Adrenal gland (tissue), 5 donors: ENCODE measurements at regions not wholly inside any gene's neighbourhood (a gene's known extent, or its start where the extent isn't known, plus 50 kb on each side); places are given as distances from the start of the nearest gene placed in this dataset.

ENCODE experiments used
- POLR2A ChIP-seq, 2 donors: fragments of 450-650 bp; IDR thresholded peaks; one replicate each; pipeline ENCODE4 v1.6.1; 2017; ENCODE audit warnings: antibody characterized with exemption in 2 of 2, mild to moderate bottlenecking in 2 of 2, moderate library complexity in 1 of 2
- TF ChIP-seq, protein P1 (sequence below), 6 experiments: fragments of 450-650 bp in 4 of 6; fragments of 200-600 bp in 2 of 6; sonication (generic) in 1 of 6; IDR thresholded peaks; 1 replicate in 5 of 6; 2 replicates in 1 of 6; pipeline versions ENCODE4 v1.5.1 to v1.8.0; 2016 to 2021; ENCODE audit warnings: antibody characterized with exemption in 6 of 6, mild to moderate bottlenecking in 2 of 6, moderate library complexity in 1 of 6
- donor health status: DM: no; HTN: no; CAD: no.

DNA sequence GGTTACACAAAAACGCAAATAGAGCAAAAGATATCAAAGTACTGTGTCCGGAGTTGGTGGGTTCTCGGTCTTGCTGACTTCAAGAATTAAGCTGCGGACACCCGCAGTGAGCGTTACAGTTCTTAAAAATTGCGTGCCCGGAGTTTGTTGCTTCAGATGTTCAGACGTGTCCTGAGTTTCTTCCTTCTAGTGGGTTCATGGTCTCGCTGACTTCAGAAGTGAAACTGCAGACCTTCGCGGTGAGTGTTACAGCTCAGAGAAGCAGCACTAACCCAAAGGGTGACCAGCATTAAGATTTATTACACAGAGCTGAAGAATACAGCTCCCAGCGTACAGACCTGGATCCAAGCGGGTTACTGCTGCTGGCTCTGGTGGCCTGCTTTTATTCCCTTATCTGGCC, 125.7 kb upstream of the TWIST2 start:
- no peak for TF ChIP-seq POLR2A (IDR thresholded peaks at IDR 0.05)
- TF ChIP-seq, protein P1, sequence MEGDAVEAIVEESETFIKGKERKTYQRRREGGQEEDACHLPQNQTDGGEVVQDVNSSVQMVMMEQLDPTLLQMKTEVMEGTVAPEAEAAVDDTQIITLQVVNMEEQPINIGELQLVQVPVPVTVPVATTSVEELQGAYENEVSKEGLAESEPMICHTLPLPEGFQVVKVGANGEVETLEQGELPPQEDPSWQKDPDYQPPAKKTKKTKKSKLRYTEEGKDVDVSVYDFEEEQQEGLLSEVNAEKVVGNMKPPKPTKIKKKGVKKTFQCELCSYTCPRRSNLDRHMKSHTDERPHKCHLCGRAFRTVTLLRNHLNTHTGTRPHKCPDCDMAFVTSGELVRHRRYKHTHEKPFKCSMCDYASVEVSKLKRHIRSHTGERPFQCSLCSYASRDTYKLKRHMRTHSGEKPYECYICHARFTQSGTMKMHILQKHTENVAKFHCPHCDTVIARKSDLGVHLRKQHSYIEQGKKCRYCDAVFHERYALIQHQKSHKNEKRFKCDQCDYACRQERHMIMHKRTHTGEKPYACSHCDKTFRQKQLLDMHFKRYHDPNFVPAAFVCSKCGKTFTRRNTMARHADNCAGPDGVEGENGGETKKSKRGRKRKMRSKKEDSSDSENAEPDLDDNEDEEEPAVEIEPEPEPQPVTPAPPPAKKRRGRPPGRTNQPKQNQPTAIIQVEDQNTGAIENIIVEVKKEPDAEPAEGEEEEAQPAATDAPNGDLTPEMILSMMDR (IDR thresholded peaks at IDR 0.05), result no peak
